ENCODE measurements at regions not wholly inside any gene's neighbourhood (a gene's known extent, or its start where the extent isn't known, plus 50 kb on each side); places are given as distances from the start of the nearest gene placed in this dataset.

DNA sequence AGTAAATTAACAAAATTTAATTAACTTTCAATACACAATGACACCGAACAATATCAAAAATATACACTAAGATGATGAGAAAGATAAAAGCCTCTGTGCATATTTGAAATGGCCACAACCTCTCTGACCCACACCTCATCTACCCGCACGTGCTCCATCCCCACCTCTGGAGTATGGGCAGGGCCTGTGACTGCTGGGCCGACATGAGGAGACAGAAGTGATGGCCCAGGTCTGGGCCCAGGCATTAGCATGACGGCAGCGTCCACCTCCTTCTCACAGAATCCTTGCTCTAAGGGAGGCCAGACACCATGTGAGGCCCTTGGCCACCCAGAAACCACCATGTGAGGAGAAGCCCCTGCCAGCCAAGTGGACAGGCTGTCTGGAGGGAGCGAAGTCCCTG is 122.1 kb upstream of the RNF32 start:
- TF ChIP-seq, protein P1, sequence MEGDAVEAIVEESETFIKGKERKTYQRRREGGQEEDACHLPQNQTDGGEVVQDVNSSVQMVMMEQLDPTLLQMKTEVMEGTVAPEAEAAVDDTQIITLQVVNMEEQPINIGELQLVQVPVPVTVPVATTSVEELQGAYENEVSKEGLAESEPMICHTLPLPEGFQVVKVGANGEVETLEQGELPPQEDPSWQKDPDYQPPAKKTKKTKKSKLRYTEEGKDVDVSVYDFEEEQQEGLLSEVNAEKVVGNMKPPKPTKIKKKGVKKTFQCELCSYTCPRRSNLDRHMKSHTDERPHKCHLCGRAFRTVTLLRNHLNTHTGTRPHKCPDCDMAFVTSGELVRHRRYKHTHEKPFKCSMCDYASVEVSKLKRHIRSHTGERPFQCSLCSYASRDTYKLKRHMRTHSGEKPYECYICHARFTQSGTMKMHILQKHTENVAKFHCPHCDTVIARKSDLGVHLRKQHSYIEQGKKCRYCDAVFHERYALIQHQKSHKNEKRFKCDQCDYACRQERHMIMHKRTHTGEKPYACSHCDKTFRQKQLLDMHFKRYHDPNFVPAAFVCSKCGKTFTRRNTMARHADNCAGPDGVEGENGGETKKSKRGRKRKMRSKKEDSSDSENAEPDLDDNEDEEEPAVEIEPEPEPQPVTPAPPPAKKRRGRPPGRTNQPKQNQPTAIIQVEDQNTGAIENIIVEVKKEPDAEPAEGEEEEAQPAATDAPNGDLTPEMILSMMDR (IDR thresholded peaks at IDR 0.05): no peak
- TF ChIP-seq POLR2A (IDR thresholded peaks at IDR 0.05): no peak
